Stimulated activated CD8-positive, alpha-beta memory T cell treated with anti-CD3 and anti-CD28 coated beads, Interleukin-15, amount 100 ng/mL, for 4 hours (primary cell): ENCODE measurements at regions not wholly inside any gene's neighbourhood (a gene's known extent, or its start where the extent isn't known, plus 50 kb on each side); places are given as distances from the start of the nearest gene placed in this dataset.

Experiments used
- DNase-seq, 2 donors: peaks; one replicate each; pipeline ENCODE4 v3.0.0-alpha.2; 2020; ENCODE audit warnings: low read depth in 2 of 2

- no peak for DNase-seq
Observed at GRCh38 chr6:168884050-168884645, 369.5 kb downstream of the THBS2 start.

GRCh38 chr6:168883410-168884049 lies 370.1 kb downstream of the THBS2 start:
- DNase-seq, result no peak

GRCh38 chr6:168880271-168880670 lies 373.4 kb downstream of the THBS2 start:
- no peak for DNase-seq

GRCh38 chr6:168877821-168878282 lies 375.8 kb downstream of the THBS2 start:
- no peak for DNase-seq

- DNase-seq, result no peak
Observed at GRCh38 chr6:168876956-168877355, 376.7 kb downstream of the THBS2 start.

- no peak for DNase-seq
Observed at GRCh38 chr6:168875811-168876576, 377.7 kb downstream of the THBS2 start.

- no peak for DNase-seq
Observed at GRCh38 chr6:168874637-168875036, 379.0 kb downstream of the THBS2 start.

GRCh38 chr6:168873278-168874190 lies 380.1 kb downstream of the THBS2 start:
- no peak for DNase-seq

- no peak for DNase-seq
Observed at GRCh38 chr6:168871642-168872315, 381.9 kb downstream of the THBS2 start.

- no peak for DNase-seq
Observed at GRCh38 chr6:168870982-168871381, 382.7 kb downstream of the THBS2 start.

GRCh38 chr6:168867247-168868102 lies 386.2 kb downstream of the THBS2 start:
- no peak for DNase-seq

- DNase-seq, result no peak
Observed at GRCh38 chr6:168866534-168866933, 387.1 kb downstream of the THBS2 start.

GRCh38 chr6:168865522-168865921 lies 388.1 kb downstream of the THBS2 start:
- no peak for DNase-seq

- DNase-seq, result no peak
Observed at GRCh38 chr6:168864541-168865460, 388.8 kb downstream of the THBS2 start.

GRCh38 chr6:168863467-168863866 lies 390.2 kb downstream of the THBS2 start:
- no peak for DNase-seq

GRCh38 chr6:168862346-168862980 lies 391.2 kb downstream of the THBS2 start:
- no peak for DNase-seq

- DNase-seq, result no peak
Observed at GRCh38 chr6:168860987-168861386, 392.7 kb downstream of the THBS2 start.

- DNase-seq, result no peak
Observed at GRCh38 chr6:168860341-168860740, 393.3 kb downstream of the THBS2 start.

GRCh38 chr6:168858926-168859325 lies 394.7 kb downstream of the THBS2 start:
- no peak for DNase-seq
